ENCODE measurements at regions not wholly inside any gene's neighbourhood (a gene's known extent, or its start where the extent isn't known, plus 50 kb on each side); places are given as distances from the start of the nearest gene placed in this dataset.
A peak's percentile ranks its signal among the peaks of the same experiment; 100 is the strongest.

DNA sequence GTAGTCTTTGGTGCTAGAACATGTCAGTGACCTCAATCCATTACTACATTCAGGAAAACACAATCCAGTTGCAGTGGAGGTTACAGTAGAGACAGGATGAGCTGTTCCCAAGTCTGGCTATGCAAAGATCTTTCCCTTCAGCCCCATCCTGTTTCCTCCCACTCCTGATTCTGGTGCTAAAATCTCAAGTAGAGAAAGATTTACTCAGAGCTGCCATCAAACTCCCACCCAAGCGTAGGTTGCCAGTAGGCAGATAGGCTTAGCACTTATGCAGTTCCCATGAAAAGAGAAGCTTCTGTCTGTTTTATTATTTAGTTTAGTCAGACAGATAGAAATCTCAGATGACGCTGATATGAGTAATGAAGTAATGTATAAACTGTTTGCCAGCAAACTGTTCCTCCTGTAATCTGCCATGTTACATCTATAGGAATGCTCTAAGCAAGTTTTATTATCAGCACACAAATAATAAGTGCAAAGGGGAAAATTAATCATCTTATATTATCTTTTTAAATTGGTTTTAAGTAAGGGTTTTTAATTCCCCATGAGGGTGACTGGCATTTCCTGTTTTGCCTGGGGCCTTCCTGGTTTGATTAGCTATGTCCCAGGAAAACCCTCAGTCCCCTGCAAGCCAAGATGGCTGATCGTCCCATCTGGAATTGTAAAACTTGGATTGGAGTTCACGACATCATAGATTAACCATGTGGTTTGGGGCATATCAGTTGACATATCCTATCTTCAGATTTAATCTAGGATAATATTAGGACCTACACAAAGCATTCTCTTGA is 188.3 kb upstream of the PALMD start:
- Mint-ChIP-seq H3K9me3 (peaks cover 3% of the 10 kb centered on the region), H3K4me3 (no peak overlapping the region), H3K27me3 (peaks cover 0 to 14% of the 10 kb centered on the region in 2 donors), H3K36me3 (no peaks in the 10 kb centered on the region), H3K27ac (no peak overlapping the region), H3K4me1 (ENCODE audit: low read depth in 2 of 2) (no peaks in the 10 kb centered on the region)
- DNase-seq (ENCODE audit: low spot score) (no peak), ATAC-seq (no peak)

- DNase-seq (ENCODE audit: low spot score) (no peak), ATAC-seq (peak in 1 of 2 donors; percentile 31)
- no peak overlapping the region for H3K4me3 Mint-ChIP-seq
- H3K27ac Mint-ChIP-seq: no peak overlapping the region
- H3K36me3 Mint-ChIP-seq: no peaks in the 10 kb centered on the region
- H3K27me3 Mint-ChIP-seq: peaks cover 0 to 14% of the 10 kb centered on the region in 2 donors
- peaks cover 3% of the 10 kb centered on the region for H3K9me3 Mint-ChIP-seq
- H3K4me1 Mint-ChIP-seq (ENCODE audit: low read depth in 2 of 2): no peaks in the 10 kb centered on the region
Observed at GRCh38 chr1:99461499-99461898, 184.4 kb upstream of the PALMD start.

DNA sequence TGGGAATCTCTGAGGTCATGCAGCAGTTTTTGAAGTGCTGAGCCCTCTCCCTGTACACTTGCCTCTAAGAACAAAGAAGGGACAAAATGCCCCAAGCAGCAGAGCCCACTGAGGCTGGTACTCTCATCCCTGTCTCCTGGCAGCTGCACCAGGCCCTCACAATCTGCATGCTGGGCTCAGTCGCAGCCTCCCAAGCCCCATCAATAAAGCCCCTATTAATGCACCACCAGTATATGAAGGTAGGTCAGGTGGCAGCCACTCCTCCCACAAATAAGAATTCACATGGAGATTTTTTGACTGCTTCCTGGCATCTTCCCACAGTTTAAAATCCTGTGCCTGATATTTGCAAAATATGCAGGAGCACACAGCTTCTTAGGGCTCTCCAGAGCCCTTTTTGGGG is 181.2 kb upstream of the PALMD start:
- H3K27me3 Mint-ChIP-seq: peaks cover 0 to 7% of the 10 kb centered on the region in 2 donors
- H3K36me3 Mint-ChIP-seq: no peaks in the 10 kb centered on the region
- no peak for DNase-seq (ENCODE audit: low spot score)
- peak in 1 of 2 donors; percentile 41 for ATAC-seq
- no peaks in the 10 kb centered on the region for H3K4me1 Mint-ChIP-seq (ENCODE audit: low read depth in 2 of 2)
- H3K27ac Mint-ChIP-seq: no peak overlapping the region
- no peaks in the 10 kb centered on the region for H3K9me3 Mint-ChIP-seq
- no peak overlapping the region for H3K4me3 Mint-ChIP-seq

DNA sequence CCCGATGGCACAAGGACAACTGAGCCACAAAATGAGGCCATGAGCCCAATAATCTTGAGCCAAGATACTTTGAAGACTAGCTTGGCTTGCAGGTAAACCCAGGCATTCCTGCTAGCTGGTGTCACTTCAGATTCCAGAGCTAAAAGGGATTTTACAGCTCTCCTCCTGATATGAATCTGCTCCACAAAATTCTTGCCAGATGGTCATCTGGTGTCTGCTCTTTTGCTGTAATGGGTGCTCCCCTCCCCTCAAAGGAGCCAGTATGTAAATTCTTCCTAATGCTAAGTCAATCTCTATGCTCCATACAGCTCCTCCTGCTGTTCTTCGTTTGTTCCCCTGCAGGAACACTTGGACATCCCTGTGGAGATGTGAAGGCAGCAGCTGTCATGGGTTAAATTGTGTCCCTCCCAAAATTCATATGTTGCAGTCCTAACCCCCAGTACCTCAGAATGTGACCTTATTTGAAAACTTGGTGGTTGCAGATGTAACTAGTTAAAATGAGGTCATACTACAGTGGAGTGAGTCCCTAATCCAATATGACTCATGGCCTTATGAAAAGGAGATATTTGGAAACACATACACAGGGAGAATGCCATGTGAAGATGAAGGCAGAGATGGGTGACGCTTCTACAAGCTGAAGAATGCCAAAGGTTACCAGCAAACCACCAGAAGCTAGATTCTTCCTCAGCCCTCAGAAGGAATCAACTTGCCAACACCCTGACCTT is 180.6 kb upstream of the PALMD start:
- Mint-ChIP-seq H3K9me3 (no peaks in the 10 kb centered on the region), H3K4me1 (ENCODE audit: low read depth in 2 of 2) (no peaks in the 10 kb centered on the region), H3K27ac (no peak overlapping the region), H3K4me3 (no peak overlapping the region), H3K27me3 (peaks cover 0 to 3% of the 10 kb centered on the region in 2 donors), H3K36me3 (no peaks in the 10 kb centered on the region)
- ATAC-seq (no peak), DNase-seq (ENCODE audit: low spot score) (no peak)

DNA sequence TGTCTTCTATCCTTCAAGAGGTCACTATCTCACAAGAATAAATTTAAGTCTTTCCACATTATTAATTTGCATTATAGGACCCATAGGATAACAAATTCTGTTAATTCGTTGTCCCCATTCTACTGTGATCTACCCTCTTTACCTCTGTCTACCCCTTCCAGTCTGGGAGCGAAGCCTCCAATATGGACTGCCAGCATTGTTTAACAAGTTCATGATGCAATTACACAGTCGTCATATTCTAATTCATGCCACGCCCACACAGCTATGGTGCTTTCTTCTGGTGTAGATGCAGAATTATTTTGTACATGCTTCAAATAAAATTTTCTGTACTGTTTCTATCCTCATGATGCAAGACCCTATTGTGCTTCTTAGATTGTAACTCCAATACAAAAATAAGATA is 178.3 kb upstream of the PALMD start:
- no peaks in the 10 kb centered on the region for H3K36me3 Mint-ChIP-seq
- H3K27me3 Mint-ChIP-seq: no peaks in the 10 kb centered on the region
- DNase-seq (ENCODE audit: low spot score): no peak
- no peak overlapping the region for H3K27ac Mint-ChIP-seq
- H3K4me1 Mint-ChIP-seq (ENCODE audit: low read depth in 2 of 2): no peaks in the 10 kb centered on the region
- ATAC-seq: no peak
- no peak overlapping the region for H3K4me3 Mint-ChIP-seq
- no peaks in the 10 kb centered on the region for H3K9me3 Mint-ChIP-seq

- Mint-ChIP-seq H3K36me3 (no peaks in the 10 kb centered on the region), H3K27ac (no peak overlapping the region), H3K4me1 (ENCODE audit: low read depth in 2 of 2) (no peaks in the 10 kb centered on the region), H3K4me3 (no peak overlapping the region), H3K27me3 (no peaks in the 10 kb centered on the region), H3K9me3 (no peaks in the 10 kb centered on the region)
- ATAC-seq (no peak), DNase-seq (ENCODE audit: low spot score) (no peak)
Observed at GRCh38 chr1:99469550-99469971, 176.4 kb upstream of the PALMD start.

DNA sequence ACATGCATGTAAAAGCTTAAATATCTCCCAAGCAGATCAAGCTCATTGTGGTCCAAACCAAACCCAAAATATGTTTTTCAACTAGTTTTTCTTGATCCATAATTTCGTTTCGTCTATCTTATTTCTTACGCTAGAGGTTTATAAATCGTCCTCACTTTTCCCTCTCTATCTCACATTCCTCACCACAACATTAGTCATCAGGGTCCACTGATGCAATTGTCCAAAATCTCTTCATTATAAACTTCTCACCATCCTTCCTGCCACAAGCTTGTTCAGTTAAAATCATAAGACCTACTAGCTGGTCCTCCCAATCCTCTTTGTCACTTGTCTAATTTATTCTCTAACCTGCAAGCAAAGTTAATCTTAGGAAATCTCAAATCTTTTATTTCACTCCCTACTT is 173.0 kb upstream of the PALMD start:
- H3K27ac Mint-ChIP-seq: no peak overlapping the region
- no peak for DNase-seq (ENCODE audit: low spot score)
- no peaks in the 10 kb centered on the region for H3K36me3 Mint-ChIP-seq
- ATAC-seq: no peak
- H3K27me3 Mint-ChIP-seq: peaks cover 0 to 2% of the 10 kb centered on the region in 2 donors
- no peak overlapping the region for H3K4me3 Mint-ChIP-seq
- H3K9me3 Mint-ChIP-seq: no peaks in the 10 kb centered on the region
- no peaks in the 10 kb centered on the region for H3K4me1 Mint-ChIP-seq (ENCODE audit: low read depth in 2 of 2)

DNA sequence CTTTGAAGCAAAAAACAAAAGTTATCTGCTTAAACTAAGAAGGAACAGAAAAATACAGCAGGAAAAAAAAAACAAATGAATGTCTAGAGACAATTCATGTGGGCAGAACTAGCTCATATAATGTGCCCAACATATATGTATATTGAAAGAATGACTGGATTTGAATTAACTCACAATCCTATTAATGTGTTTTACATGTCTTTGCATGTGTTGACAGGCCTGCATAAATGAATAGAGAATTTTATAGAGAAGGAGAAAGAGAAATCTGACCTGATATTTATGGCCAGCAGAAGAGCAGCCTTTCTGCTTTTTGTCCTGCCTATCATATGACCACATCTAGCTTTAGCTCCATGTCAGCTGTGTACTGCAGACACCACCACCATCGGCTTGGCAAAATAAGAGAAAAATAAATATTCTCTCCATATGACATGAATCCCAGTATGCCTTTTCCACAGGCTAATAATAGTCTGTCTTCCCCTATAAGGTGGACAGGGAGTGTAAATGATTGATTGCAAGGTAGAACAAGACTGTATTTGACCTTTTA is 171.5 kb upstream of the PALMD start:
- H3K9me3 Mint-ChIP-seq: no peaks in the 10 kb centered on the region
- DNase-seq (ENCODE audit: low spot score) (no peak), ATAC-seq (no peak)
- H3K27ac Mint-ChIP-seq: no peak overlapping the region
- no peak overlapping the region for H3K4me3 Mint-ChIP-seq
- H3K27me3 Mint-ChIP-seq: peaks cover 0 to 2% of the 10 kb centered on the region in 2 donors
- no peaks in the 10 kb centered on the region for H3K4me1 Mint-ChIP-seq (ENCODE audit: low read depth in 2 of 2)
- H3K36me3 Mint-ChIP-seq: no peaks in the 10 kb centered on the region

DNA sequence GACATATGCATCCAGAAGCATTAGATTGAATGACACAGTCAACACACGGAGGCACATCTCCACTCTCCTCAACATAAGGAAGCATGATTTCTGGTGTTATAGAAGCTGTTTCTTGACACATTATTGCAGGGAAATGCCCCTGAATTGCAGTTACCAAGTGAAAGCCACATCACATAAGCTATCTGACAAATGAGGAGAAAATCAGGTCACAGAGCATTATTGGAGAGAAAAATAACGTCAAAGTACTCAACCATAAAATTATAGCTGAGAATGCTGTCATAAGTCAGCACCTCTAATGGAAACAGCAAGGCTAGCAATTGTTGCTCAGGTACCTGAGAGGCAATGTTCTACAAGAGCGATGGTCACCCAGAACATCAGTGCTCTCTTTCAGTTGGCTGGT is 169.9 kb upstream of the PALMD start:
- no peak for DNase-seq (ENCODE audit: low spot score)
- Mint-ChIP-seq H3K27me3 (peaks cover 0 to 2% of the 10 kb centered on the region in 2 donors), H3K36me3 (no peaks in the 10 kb centered on the region), H3K4me1 (ENCODE audit: low read depth in 2 of 2) (no peaks in the 10 kb centered on the region), H3K4me3 (no peak overlapping the region), H3K9me3 (no peaks in the 10 kb centered on the region), H3K27ac (no peak overlapping the region)
- ATAC-seq: no peak

DNA sequence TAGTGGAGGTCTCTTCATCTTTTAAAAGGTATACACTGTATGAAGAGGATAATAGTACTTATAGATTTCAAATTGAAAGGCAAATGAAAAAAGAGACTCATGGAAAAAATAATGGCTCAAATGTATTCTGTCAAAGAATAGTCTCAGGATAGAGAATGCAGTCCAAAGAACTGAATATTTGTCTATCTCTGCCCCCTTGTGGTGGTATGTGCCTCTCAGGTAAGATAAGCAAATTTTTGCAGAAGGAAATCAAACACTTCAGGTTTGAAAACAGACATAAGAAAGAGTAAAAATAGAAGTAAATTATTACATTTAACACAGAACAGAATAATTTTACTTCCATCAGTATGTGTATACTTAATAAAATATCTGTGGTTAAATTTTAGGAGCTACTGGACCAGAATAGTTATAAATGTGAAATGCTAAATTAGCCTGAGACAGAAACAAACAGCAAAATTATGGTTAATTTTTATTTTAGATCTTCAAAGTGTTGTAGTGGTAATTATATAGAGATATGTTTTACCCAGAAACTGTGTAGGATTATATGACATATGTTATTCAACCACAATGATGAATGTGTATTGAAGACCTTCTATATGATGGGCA is 164.4 kb upstream of the PALMD start:
- no peak overlapping the region for H3K4me3 Mint-ChIP-seq
- H3K27ac Mint-ChIP-seq: no peak overlapping the region
- ATAC-seq (no peak), DNase-seq (ENCODE audit: low spot score) (no peak)
- H3K4me1 Mint-ChIP-seq (ENCODE audit: low read depth in 2 of 2): no peaks in the 10 kb centered on the region
- peaks cover 3 to 14% of the 10 kb centered on the region in 2 donors for H3K27me3 Mint-ChIP-seq
- no peaks in the 10 kb centered on the region for H3K9me3 Mint-ChIP-seq
- H3K36me3 Mint-ChIP-seq: no peaks in the 10 kb centered on the region

DNA sequence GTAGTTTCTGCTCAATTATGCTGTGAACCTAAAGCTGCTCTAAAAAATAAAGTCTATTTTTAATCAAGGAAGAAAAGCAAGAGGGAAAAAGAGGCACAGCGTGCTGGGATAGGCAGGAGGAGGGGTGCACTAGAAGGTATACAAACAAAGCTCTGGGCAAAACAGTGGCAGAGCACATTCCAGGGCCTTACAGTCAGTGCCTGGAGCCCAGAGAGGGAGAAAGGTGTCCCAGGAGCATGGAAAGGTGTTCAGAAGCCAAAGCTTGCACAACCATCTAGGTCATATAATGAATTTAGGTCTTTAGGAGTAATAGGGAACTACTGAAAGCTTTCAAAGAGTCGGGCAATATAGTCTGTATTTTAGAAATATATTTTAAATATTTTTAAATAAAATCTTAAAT is 163.6 kb upstream of the PALMD start:
- no peaks in the 10 kb centered on the region for H3K36me3 Mint-ChIP-seq
- ATAC-seq (no peak), DNase-seq (ENCODE audit: low spot score) (no peak)
- no peak overlapping the region for H3K4me3 Mint-ChIP-seq
- no peak overlapping the region for H3K27ac Mint-ChIP-seq
- H3K9me3 Mint-ChIP-seq: no peaks in the 10 kb centered on the region
- peaks cover 3 to 14% of the 10 kb centered on the region in 2 donors for H3K27me3 Mint-ChIP-seq
- no peaks in the 10 kb centered on the region for H3K4me1 Mint-ChIP-seq (ENCODE audit: low read depth in 2 of 2)

- no peaks in the 10 kb centered on the region for H3K4me1 Mint-ChIP-seq (ENCODE audit: low read depth in 2 of 2)
- ATAC-seq (no peak), DNase-seq (ENCODE audit: low spot score) (no peak)
- H3K27ac Mint-ChIP-seq: no peak overlapping the region
- H3K27me3 Mint-ChIP-seq: peaks cover 3 to 14% of the 10 kb centered on the region in 2 donors
- no peaks in the 10 kb centered on the region for H3K36me3 Mint-ChIP-seq
- no peak overlapping the region for H3K4me3 Mint-ChIP-seq
- no peaks in the 10 kb centered on the region for H3K9me3 Mint-ChIP-seq
Observed at GRCh38 chr1:99482750-99483149, 163.2 kb upstream of the PALMD start.

DNA sequence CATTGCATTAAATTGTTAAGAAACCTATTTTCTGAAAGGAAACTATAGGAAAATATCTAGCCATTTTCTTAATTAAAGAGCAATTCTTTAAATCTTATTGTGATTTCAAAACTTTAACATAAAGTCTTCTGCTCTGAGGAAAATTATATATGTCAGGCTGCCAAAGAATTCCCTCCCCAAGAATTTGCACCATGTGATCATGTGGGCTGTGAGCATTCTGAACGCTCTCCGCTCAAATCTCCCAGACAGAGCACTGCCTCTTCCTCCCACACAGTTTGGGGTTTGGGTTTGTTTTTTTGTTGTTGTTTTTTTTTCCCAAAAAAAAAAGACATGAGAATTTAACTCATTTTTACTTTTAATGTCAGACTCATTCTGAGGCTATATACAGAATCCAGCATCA is 155.9 kb upstream of the PALMD start:
- Mint-ChIP-seq H3K9me3 (no peaks in the 10 kb centered on the region), H3K4me3 (no peak overlapping the region), H3K4me1 (ENCODE audit: low read depth in 2 of 2) (no peaks in the 10 kb centered on the region), H3K27ac (no peak overlapping the region), H3K27me3 (peaks cover 3 to 21% of the 10 kb centered on the region in 2 donors), H3K36me3 (no peaks in the 10 kb centered on the region)
- DNase-seq (ENCODE audit: low spot score) (no peak), ATAC-seq (no peak)

DNA sequence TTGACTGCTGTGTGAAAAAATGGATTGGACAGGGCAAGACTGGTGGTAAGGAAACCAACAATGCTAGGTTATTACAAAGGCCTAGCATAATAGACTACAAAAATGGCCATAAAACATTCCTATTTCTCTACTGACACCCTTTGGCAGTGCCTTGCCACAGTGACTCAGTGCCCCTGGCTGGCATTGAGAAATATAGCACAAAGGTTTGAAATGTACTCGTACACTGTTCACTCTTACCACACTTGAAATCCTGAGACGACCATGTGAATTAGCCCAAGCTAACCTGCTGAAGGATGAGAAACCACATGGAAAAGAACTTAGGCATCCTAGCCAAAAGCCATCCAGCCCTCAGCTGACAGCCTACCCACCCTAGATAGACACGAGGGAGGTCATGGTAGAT is 149.8 kb upstream of the PALMD start:
- Mint-ChIP-seq H3K9me3 (no peaks in the 10 kb centered on the region), H3K27me3 (peaks cover 0 to 7% of the 10 kb centered on the region in 2 donors), H3K36me3 (no peaks in the 10 kb centered on the region), H3K27ac (no peak overlapping the region), H3K4me1 (ENCODE audit: low read depth in 2 of 2) (no peaks in the 10 kb centered on the region), H3K4me3 (no peak overlapping the region)
- no peak for DNase-seq (ENCODE audit: low spot score)
- no peak for ATAC-seq
